K562 (cell line): ENCODE measurements at regions not wholly inside any gene's neighbourhood (a gene's known extent, or its start where the extent isn't known, plus 50 kb on each side); places are given as distances from the start of the nearest gene placed in this dataset.
A peak's percentile ranks its signal among the peaks of the same experiment; 100 is the strongest.

Source experiments
- ATF2 ChIP-seq: sonication (generic); formaldehyde crosslinking; IDR thresholded peaks from 2 replicates; pipeline ENCODE4 v1.8.1; 2022; ENCODE audit warnings: missing genetic modification reagents
- BRF2 ChIP-seq: IDR thresholded peaks from 3 replicates; pipeline ENCODE4 v1.6.1; 2011; ENCODE audit warnings: borderline replicate concordance, mild to moderate bottlenecking; ENCODE audit not compliant: insufficient read length, insufficient read depth
- CREB3 ChIP-seq: fragments of 450-650 bp; conservative IDR thresholded peaks from 2 replicates; pipeline ENCODE4 v1.6.1; 2016; ENCODE audit warnings: missing genetic modification characterization, low read depth, mild to moderate bottlenecking, missing compliant biosample characterization, moderate library complexity
- CTCF ChIP-seq, 3 experiments: IDR thresholded peaks in 2 of 3; conservative IDR thresholded peaks in 1 of 3; 2 replicates each; pipeline ENCODE4 v1.5.1; 2011 to 2012; ENCODE audit warnings: low read length in 3 of 3, mild to moderate bottlenecking in 3 of 3, control low read depth in 2 of 3, improper control_type of control experiment in 1 of 3, inconsistent platforms in 1 of 3, low read depth in 1 of 3, mixed read lengths in 1 of 3, moderate library complexity in 1 of 3; ENCODE audit not compliant: insufficient read depth in 2 of 3
- DEAF1 ChIP-seq: fragments of 450-650 bp; formaldehyde crosslinking; IDR thresholded peaks from 2 replicates; pipeline ENCODE4 v1.4.0; 2020; ENCODE audit warnings: mild to moderate bottlenecking, moderate library complexity
- E4F1 ChIP-seq: fragments of 250-450 bp; sonication (Bioruptor Pico); IDR thresholded peaks from 2 replicates; pipeline ENCODE4 v1.5.0; 2021; ENCODE audit warnings: mild to moderate bottlenecking, borderline replicate concordance
- ELF2 ChIP-seq: fragments of 250-450 bp; sonication (Bioruptor Pico); IDR thresholded peaks from 2 replicates; pipeline ENCODE4 v1.5.0; 2021; ENCODE audit warnings: mild to moderate bottlenecking
- ETS2 ChIP-seq: IDR thresholded peaks from 2 replicates; pipeline ENCODE4 v1.6.1; 2016; ENCODE audit warnings: borderline replicate concordance, missing genetic modification characterization, mild to moderate bottlenecking, moderate library complexity, missing compliant biosample characterization; ENCODE audit not compliant: poor library complexity, severe bottlenecking
- HNRNPL ChIP-seq: fragments of 200-400 bp; formaldehyde crosslinking; IDR thresholded peaks from 2 replicates; pipeline ENCODE4 v1.6.1; 2017; ENCODE audit warnings: low read depth, mild to moderate bottlenecking, low read length
- HOMEZ ChIP-seq: fragments of 250-450 bp; sonication (Bioruptor Pico); IDR thresholded peaks from 2 replicates; pipeline ENCODE4 v1.4.0; 2020; ENCODE audit warnings: mild to moderate bottlenecking, moderate library complexity
- MCM2 ChIP-seq: fragments of 450-650 bp; IDR thresholded peaks from 2 replicates; pipeline ENCODE4 v1.6.1; 2017; ENCODE audit warnings: low read depth, mild to moderate bottlenecking
- MCM3 ChIP-seq: fragments of 450-650 bp; IDR thresholded peaks from 2 replicates; pipeline ENCODE4 v1.6.1; 2016
- ZKSCAN8 ChIP-seq: fragments of 200-800 bp; sonication (Bioruptor generic); IDR thresholded peaks from 2 replicates; pipeline ENCODE4 v1.6.1; 2016; ENCODE audit warnings: missing genetic modification characterization, missing compliant biosample characterization
- ZNF217 ChIP-seq: sonication (generic); formaldehyde crosslinking; IDR thresholded peaks from 2 replicates; pipeline ENCODE4 v1.8.0; 2022; ENCODE audit warnings: mild to moderate bottlenecking, missing genetic modification reagents
- ZNF274 ChIP-seq: IDR thresholded peaks from 2 replicates; pipeline ENCODE4 v1.6.1; 2011; ENCODE audit warnings: low read depth, mild to moderate bottlenecking, low read length, moderate library complexity, borderline replicate concordance
- ZNF699 ChIP-seq: fragments of 250-450 bp; sonication (Bioruptor Pico); IDR thresholded peaks from 2 replicates; pipeline ENCODE4 v1.8.0; 2021; ENCODE audit warnings: mild to moderate bottlenecking, moderate library complexity; ENCODE audit not compliant: insufficient replicate concordance
- ZNF780A ChIP-seq: fragments of 250-450 bp; sonication (Bioruptor Pico); IDR thresholded peaks from 2 replicates; pipeline ENCODE4 v1.5.0; 2021; ENCODE audit warnings: mild to moderate bottlenecking

- TF ChIP-seq BRF2 (no peak), ETS2 (tag) (no peak), MCM2 (no peak), DEAF1 (CRISPR knock-in tag) (no peak), MCM3 (no peak), ATF2 (CRISPR knock-in tag) (no peak), CTCF (IDR thresholded peaks at IDR 0.05 in 2 of 3, conservative IDR thresholded peaks at IDR 0.05 in 1 of 3; ENCODE audit: insufficient read depth in 2 of 3, low read depth in 1 of 3, low read length in 3 of 3) (no peak), HOMEZ (CRISPR knock-in tag) (no peak), ZNF217 (no peak), E4F1 (CRISPR knock-in tag) (no peak), ZNF780A (no peak), ZNF699 (CRISPR knock-in tag) (no peak), HNRNPL (no peak), ELF2 (CRISPR knock-in tag) (no peak), ZNF274 (no peak), ZKSCAN8 (CRISPR knock-in tag) (0 out of 2 replicates have a peak, but pooled peaks have one; percentile 30), CREB3 (tag) (no peak)
These were observed 61.5 kb upstream of the FNDC3B start (continued) for GRCh38 chr3:171977860-171978259.
